ENCODE measurements at regions not wholly inside any gene's neighbourhood (a gene's known extent, or its start where the extent isn't known, plus 50 kb on each side); places are given as distances from the start of the nearest gene placed in this dataset.
"Not testable (repeated sequence)": the region's sequence is repeated elsewhere in the genome, so short reads cannot be mapped to it uniquely, and the experiment has no call there.

DNA sequence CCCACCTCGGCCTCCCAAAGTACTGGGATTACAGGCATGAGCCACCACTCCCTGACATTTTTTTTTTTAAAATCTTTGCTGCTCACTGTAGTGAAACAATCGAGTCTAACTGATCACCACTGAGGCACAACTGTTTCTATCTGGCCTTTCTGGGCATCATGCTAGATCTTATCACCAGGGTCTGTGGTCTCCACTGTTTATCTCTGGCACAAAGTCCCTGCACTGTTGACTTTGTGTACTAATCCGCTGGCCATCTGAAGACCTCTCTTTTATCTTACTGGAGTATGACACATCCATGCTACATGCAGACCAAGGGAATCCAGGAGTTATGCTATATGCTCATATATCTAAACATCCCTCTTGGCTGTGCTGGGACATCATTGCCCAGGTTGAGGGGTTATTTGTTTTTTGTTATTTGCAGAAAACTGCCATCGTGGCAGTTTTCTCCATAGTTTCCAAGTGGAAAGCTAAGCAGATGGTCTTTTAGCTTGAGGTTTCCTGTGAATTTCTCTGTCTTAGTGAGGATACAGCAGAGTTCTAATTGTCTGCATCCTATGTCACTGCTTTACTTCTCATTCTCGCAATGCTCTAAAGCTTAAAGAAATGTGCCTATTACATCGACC, 456.9 kb downstream of the CCER1 start:
- no peak for DNase-seq

DNA sequence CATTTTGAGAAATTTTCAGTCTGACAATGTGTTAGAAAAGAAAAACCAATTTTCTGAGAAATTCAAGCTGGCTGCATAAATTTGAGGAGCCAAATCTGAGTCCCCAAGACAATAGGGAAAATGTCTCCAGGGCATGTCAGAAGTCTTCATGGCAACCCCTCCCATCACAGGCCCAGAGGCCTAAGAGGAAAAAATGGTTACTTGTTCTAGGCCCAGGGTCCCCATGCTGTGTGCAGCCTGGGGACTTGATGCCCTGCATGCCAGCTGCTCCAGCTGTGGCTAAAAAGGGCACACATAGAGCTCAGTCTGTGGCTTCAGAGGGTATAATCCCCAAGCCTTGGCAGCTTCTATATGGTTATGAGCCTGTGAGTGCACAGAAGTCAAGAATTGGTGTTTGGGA, 464.6 kb downstream of the CCER1 start:
- no peak for DNase-seq

DNA sequence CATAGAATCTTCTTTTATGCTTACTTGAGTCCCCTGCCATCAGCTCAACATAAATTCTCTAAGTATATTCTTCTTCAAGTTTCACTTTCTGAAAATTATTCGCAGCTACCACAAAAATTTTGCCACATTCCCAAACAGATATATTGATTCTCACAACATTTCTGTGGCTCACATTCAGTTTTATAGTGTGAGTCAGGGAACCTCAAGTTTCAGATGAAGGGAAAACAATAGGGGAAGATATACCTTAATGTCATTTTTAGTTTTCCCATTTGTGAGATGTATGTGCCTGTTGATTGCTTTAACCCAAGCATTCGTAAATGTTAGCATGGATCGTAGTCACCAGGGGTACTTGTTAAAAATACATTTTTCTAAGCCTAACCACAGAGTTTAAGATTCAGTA, 465.8 kb downstream of the CCER1 start:
- no peak for DNase-seq

DNA sequence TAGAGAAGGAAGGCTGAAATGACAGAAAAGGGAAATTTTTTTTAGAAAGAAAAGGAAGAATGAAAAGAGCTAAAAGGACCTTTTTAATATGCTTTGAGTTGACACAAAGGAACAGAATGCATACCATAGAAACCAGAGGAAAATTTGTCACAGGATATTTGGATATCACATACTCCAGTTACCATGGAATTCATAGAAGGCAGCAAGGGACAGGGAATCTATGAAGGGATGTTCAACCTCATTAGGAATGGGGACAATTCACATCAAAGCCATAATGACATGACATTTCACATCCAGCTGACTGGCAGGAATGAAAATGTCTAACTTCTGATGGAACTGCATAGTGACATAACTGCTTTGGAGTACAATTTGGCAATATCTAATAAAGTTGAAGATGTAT, 469.4 kb downstream of the CCER1 start:
- DNase-seq: no peak

DNA sequence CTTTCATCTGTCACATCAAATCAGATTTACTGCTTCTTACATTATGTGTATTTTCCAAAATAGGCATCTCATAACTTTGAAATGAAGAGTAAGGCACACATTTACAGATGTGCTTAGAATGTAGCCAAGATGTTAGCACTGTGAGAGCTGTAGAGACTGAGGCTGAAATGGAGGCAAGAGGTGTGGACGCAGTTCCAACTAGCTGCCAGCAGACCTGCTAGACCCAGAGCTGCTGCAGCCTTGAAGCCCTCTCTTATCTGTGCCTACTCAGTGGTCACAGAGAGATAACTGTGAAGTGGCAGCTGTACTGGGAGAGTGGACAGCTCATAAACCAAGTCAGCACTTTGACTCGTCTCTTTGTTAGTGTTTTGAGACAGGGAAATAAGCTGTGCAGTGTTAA, 470.9 kb downstream of the CCER1 start:
- DNase-seq: no peak

DNA sequence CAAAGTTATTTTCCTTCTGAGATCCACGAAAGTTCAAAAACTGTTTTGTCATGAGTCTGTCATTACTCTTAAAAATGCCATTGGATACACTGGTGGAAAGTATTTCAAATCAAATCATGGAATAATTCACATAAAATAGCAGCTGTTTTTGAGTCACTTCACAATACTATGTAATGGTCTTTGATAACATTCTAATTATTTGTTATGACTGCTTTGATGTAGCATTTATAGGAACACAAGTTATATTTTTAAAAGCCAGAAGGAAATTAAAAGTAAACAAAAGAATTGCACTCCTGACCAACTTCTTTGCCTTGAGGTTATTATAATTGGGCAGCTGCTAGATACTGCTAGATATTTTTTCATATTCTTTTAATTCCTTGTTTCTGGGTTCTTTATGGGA, 473.2 kb downstream of the CCER1 start:
- no peak for DNase-seq

DNA sequence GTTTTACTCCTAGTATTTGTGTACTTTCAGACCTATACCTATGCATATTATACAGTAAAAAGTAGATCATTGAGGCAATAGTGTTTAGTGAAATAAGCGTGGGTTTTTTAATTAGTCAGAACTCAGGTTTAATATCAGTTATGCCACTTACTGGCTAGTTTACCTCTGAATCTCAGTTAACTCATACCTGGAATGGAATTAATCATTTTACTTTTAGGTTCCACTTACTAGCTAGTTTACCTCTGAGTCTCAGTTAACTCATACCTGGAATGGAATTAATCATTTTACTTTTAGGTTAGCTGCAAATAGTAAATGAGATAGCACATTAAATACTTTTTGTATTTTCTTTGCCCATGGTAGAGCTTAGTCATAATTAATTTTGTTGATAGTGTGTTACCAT, 475.7 kb downstream of the CCER1 start:
- DNase-seq: no peak

DNA sequence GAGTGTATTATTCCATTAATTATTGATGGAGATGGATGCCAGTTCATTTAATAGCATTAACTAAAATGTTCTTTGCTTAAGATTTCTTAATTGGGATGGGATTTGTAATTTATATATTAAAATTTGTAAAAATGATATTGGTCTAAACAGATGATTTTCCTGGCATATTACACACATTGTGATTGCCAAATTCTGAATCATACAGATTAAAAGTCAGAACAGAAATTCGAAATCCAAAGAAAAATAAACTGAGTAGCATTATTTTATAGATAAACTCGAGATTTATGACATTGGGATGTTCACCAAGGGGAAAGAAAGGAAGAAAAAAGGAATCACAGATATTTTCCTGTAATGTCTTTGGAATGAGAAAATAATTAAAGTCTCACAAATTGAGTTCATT, 481.1 kb downstream of the CCER1 start:
- no peak for DNase-seq

DNA sequence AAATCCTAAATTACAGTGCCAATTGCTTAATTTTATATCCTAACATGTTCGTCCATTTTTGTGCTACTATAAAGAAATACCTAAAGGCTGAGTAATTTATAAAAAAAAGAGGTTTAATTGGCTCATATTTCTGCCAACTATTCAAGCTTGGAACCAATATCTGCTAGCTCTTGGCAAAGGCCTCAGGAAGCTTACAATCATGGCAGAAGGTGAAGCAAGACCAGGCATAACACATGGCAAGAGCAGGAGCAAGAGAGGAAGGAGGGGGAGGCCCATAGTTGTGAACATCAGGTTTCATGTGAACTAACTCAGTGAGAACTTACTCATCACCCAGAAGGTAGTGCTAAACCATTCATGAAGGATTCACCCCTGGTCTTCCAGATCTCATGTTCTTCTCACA, 494.3 kb downstream of the CCER1 start:
- DNase-seq: no peak

DNA sequence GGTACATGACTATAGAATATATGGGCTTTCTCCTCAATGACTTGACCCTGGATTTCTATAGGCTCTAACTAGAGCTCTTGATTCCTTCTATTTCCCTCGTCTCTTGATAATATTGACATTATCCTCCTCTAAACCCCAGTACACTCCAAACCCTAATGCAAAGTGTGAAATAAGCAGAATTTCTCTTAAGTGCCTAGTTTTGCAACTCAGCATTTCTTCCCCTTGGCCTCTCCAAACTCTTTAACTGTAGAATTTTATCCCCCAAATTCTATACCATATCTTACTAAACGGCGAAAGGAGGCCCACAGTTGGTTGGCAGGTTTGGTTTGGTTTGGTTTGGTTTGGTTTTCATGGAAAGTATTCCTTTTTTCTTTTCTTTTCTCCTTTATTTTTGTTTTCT, 498.7 kb downstream of the CCER1 start:
- DNase-seq: no peak

DNA sequence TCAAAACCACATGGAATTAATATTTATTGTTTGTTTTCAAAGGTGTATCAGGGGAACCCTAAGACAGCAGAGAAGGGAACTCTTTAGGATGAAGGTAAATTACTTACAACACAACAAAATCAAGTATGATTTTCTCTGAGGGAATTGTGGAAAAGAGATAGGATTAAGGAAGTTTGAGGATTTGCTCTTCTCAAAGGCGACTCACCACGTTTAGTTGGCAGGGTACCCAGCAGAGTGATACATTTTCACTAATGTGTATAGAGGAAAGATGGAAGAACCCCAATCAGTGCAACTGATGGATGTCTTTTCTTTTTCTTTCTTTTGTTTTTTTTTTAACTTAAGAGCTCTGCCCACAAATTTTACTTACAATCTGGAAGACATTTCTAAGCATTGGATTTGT, 499.2 kb downstream of the CCER1 start:
- no peak for DNase-seq

DNA sequence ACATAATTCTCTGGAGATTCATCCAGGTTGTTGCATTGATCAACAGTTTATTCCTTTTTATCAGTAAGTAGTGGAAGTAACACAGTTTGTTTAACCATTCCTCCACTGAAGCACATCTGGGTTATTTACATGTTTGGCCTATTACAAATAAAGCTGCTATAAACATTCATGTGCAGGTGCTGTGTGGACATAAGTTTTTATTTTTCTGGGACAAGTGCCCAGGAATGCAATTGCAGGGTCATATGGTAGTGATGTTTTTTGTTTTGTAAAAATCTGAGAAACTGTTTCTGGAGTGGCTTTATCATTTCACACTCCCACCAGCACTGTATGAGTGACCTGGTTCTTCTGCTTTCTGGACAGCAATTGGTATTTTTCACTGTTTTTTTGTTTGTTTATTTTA, 505.4 kb downstream of the CCER1 start:
- DNase-seq: no peak

DNA sequence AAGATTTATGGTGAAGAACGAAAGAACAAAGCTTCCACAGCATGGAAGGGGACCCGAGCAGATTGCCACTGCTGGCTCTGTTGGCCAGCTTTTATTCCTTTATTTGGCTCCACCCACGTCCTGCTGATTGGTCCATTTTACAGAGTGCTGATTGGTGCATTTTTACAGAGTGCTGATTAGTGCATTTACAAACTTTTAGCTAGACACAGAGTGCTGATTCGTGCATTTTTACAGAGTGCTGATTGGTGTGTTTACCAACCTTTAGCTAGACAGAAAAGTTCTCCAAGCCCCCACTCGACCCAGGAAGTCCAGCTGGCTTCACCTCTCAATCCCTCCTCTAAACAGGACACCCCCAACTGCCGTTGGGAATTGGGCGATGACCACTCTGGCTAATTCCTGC, 511.5 kb downstream of the CCER1 start:
- not testable (repeated sequence) for DNase-seq

DNA sequence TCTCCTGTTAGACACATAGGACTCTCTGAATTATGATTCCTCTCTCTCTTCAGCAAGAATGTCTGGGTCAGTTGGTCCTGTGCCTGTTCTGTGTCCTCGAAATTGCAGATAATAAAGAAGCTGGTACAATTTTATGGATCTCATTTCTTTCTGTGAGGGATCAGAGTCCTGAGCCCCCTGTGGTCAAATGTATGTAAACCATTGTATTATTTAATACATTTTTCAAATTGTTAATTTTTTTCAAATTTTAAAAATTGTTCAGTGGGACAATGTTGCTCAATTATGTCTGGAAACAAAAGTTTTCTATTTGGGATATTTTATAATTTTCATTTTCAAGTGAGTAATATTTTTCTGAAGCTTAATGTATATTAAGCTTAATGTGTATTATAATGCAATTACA, 513.5 kb downstream of the CCER1 start:
- DNase-seq: no peak

DNA sequence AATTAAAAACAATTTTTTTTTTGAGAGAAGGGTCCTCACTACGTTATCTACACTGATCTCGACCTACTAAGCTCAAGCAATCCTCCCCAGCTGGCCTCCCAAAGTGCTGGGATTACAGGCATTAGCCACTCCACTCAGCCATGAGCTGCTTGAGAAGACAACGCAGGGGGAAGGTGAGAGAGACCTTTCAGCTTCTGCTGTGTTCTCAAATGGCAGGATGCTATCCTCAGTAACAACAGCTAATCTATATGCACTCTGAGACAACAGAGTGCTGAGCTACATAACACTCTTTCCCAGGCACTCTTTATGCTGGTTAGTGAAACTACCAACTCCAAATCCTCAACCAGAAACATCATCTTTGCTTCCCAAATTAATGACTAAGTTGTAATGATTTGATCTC, 526.1 kb downstream of the CCER1 start:
- no peak for DNase-seq

DNA sequence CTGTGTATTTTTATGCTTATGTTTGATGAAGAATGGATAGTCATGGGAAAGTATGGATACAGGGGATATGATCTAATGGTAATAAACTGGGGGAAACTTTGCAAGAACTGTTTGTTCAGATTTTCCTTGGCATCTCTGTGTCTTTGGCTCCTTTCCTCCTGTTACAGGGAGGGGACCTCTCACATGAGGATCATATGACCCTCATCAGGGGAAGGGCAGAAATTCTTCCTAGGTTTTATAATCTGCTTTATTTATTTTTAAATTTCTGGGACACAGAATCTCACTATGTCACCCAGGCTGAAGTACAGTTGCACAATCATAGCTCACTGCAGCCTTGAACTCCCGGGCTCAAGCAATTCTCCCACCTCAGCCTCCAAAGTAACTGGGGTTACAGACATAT, 526.5 kb downstream of the CCER1 start:
- no peak for DNase-seq

DNA sequence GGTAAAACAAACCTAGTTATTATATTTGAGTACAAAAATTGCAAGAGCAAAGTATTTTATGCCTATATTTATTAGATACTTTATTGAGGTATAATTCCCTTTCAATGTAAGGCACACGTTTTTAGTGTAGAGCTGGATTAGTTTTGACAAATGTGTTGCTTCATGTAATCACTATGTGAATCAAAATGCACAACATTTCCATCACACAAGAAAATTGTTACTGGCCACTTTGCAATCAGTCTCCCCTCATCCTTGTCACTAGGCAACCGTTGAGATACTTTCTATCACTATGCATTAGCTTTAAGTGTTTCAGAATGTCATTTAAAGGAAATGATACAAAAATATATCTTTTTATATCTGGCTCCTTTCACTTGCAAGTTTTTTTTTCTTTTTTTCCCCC, 531.0 kb downstream of the CCER1 start:
- DNase-seq: no peak

DNA sequence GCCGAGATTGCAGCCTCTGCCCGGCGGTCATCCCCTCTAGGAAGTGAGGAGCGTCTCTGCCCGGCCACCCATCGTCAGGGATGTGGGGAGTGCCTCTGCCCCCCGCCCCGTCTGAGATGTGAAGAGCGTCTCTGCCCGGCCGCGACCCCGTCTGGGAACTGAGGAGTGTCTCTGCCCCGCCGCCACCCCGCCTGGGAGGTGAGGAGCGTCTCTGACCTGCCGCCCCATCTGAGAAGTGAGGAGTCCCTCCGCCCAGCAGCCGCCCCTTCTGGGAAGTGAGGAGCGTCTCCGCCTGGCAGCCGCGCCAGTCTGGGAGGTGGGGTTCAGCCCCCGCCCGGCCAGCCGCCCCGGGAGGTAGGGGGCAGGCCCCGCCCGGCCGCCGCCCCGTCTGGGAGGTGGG, 544.0 kb downstream of the CCER1 start:
- no peak for DNase-seq

DNA sequence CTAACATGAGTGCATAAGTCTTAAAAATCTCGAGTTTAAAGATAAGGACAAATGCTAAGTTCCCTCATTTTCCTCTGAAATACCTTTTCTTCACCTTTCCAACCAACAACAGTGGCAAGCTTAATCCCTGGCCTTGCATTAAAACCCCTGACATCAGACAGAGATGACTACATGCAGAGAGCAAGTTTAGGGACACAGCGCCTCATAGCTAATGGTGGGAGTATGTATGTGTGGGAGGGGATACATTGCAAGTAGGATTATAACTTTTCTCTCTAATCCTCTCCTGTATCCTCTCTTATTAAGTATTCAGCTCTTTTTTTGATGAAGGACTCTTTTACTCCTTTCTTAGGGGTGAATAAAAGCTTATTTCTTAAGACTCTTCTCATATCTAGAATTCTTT, 547.1 kb downstream of the CCER1 start:
- no peak for DNase-seq

DNA sequence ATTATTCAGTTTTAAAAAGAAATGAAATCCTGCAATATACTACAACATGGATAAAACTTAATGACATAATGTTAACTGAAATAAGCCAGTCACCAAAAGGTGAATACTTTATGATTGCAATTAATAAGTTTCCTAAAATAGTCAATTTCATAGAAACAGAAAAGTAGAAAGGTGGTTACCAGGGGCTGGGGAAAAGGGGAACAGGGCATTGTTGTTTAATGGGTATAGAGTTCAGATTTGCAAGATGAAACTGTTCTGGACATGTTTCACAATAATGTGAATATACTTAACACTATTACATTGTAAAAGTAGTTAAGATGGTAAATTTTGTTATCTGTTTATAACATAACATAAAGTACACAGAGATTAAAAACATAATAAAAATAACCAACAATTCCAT, 550.9 kb downstream of the CCER1 start:
- DNase-seq: no peak

DNA sequence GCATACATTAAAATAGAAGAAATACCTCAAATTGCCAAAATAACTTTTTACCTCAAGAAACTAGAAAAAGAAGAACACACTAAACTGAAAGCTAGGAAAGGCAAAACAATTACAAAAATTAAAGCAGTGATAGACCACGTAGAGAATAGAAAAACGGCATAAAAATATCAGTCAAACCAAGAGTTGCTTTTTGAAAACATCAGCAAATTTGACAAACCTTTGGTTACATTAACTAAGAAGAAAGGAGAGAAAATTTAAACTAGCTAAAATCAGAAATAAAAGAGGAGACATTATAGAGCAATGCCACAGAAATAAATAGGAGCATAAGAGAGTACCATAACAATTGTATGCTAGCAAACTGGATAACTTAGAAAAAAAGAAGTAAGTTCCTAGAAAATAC, 553.8 kb downstream of the CCER1 start:
- DNase-seq: no peak

DNA sequence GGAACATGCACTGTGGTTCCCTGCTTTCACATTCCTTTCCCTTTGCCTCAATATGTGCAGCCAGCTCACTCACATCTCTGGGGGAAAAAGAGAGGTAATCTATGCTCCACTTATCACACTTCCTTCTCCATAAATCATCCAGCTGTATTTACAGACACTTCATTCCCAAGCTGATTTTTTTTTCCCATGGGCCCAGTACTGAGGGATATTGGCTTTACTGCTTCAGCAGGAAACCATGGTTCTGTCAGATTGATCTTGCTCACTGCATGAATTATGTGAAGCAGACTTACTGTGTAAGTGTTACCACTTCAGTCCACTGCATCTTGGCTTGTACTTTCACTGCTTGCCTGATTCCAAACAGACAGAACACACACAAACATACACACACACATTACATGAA, 555.6 kb downstream of the CCER1 start:
- DNase-seq: no peak

DNA sequence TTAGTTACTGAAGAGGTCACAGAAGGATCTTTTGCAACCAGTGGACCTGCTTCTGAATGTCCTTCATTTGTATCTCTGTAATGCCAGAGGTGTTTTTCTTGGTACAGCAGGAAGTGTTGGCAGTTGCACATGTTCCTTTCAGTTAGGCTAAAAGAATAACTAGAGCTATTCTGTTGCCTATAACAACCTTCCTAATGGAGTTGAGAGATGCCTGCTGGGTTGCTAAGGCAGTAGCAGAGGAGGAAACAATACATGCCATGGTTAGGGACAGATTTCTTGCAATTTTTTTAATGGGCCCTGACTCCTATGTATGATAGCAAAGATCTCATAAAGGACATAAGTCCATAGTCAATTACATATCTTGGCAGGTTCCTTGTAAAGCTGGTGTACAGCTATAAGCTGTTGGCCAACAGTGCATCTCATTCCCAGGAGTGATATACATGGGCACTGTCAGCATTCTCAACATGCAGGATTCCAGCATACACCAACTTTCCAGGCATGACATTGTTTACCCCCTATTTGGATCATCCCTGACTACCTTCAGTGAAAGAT, 556.6 kb downstream of the CCER1 start:
- no peak for DNase-seq

DNA sequence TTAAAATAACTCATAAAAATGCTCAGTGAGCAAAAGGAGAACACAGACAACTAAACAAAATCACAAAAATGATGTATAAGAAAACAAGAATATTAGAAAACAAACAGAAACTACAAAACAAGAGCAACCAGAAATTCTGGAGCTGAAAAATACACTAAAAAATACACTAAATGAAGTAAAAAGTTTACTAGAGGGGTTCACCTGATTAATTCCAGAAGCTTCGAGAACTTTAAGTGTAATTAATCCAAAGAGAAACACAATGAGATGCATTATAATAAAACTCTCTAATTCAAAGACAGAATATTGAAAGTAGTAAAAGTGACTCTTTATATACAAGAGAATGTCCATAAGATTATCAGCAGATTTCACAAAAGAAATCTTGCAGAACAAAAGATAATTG, 558.4 kb downstream of the CCER1 start:
- DNase-seq: no peak

DNA sequence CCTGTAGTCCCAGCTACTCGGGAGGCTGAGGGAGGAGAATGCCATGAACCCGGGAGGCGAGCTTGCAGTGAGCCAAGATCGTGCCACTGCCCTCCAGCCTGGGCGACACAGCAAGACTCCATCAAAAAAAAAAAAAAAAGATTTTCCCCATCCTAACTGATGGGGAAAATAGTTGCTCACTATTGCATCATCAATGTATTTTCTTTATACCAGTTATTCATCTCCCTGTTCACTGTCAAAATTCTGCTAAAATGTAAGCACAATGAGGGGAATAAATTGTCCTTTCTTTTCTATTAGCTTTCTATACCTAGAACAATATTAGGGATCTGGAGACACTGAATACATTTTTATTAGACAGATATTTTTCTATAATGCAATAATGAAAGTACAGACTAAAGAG, 561.3 kb downstream of the CCER1 start:
- DNase-seq: no peak

DNA sequence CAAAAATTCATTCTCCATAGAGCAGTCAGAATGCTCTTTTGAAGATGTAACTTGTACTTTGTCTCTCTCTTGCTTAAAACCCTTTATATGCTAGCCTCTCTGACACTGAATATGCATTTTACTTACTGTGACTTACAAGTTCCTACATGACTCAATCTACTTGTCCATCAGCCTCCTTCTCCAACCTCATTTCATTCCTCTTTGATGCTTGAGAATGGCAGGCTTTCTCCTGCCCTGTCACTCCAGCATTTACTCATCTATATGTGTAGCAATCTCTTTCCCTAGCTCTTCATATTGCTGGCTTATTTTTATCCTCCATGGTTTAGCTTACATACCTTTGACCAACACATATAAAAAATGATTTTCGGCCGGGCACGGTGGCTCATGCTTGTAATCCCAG, 561.9 kb downstream of the CCER1 start:
- DNase-seq: no peak

All from SHP77 (cell line).